MM.1S (cell line): ENCODE measurements at regions not wholly inside any gene's neighbourhood (a gene's known extent, or its start where the extent isn't known, plus 50 kb on each side); places are given as distances from the start of the nearest gene placed in this dataset.

ENCODE experiments used
- CTCF ChIP-seq: fragments of 300-600 bp; sonication (generic); IDR thresholded peaks from 2 replicates; pipeline ENCODE4 v1.5.1; 2016; ENCODE audit warnings: antibody characterized with exemption, low read length, mixed read lengths
- EZH2 ChIP-seq: fragments of 300-600 bp; sonication (generic); optimal IDR thresholded peaks from 2 replicates; pipeline ENCODE3; 2017; ENCODE audit warnings: low read depth, mild to moderate bottlenecking, antibody characterized with exemption, low read length, mixed read lengths

- no peak for TF ChIP-seq CTCF
- TF ChIP-seq EZH2, result no peak
These were observed 1116.9 kb upstream of the CELF2 start for GRCh38 chr10:9900751-9901150.
